Thyroid gland (tissue), 4 donors: ENCODE measurements at regions not wholly inside any gene's neighbourhood (a gene's known extent, or its start where the extent isn't known, plus 50 kb on each side); places are given as distances from the start of the nearest gene placed in this dataset.

Experiments used
- DNase-seq, 2 donors: peaks; one replicate each; pipeline ENCODE4 v3.0.0-alpha.2; 2019
- H3K27ac ChIP-seq, 3 donors: fragments of 200-600 bp; sonication (generic); 1 replicate in 2 of 3; 2 replicates in 1 of 3; pipeline ENCODE4 v1.5.1; 2016 to 2019; ENCODE audit warnings: mild to moderate bottlenecking in 1 of 3, moderate library complexity in 1 of 3
- H3K27me3 ChIP-seq: fragments of 200-600 bp; sonication (generic); one replicate; pipeline ENCODE4 v1.5.1; 2019
- H3K36me3 ChIP-seq, 2 donors: fragments of 200-600 bp; sonication (generic); one replicate each; pipeline ENCODE4 v1.5.1; 2016 to 2019
- H3K4me1 ChIP-seq, 2 donors: fragments of 200-600 bp; sonication (generic); one replicate each; pipeline ENCODE4 v1.5.1; 2017 to 2019
- H3K4me3 ChIP-seq, 3 donors: fragments of 200-600 bp; sonication (generic); replicated peaks in 1 of 3; 1 replicate in 2 of 3; 2 replicates in 1 of 3; pipeline ENCODE4 v1.5.1; 2016; ENCODE audit warnings: mild to moderate bottlenecking in 1 of 3
- H3K9me3 ChIP-seq: fragments of 200-600 bp; sonication (generic); one replicate; pipeline ENCODE4 v1.5.1; 2017
- CTCF ChIP-seq, 6 experiments: fragments of 200-600 bp in 3 of 6; fragments of 450-650 bp in 3 of 6; sonication (generic) in 3 of 6; IDR thresholded peaks; one replicate each; pipeline ENCODE4 v1.5.1; 2016 to 2019; ENCODE audit warnings: antibody characterized with exemption in 6 of 6, mild to moderate bottlenecking in 2 of 6, inconsistent platforms in 1 of 6, moderate library complexity in 1 of 6
- POLR2A ChIP-seq, 2 donors: fragments of 450-650 bp; IDR thresholded peaks; one replicate each; pipeline ENCODE4 v1.6.1; 2017; ENCODE audit warnings: antibody characterized with exemption in 2 of 2, mild to moderate bottlenecking in 2 of 2, moderate library complexity in 1 of 2
- WGBS, 2 donors: methylation state at CpG; one replicate each; pipeline ENCODE4 v1.1.5; 2017; 5-methylcytosine and 5-hydroxymethylcytosine counted together
- intact Hi-C: fragments of 100-400 bp; cut with DNase I; formaldehyde crosslinking; loops from one replicate; pipeline ENCODE4 v1.15.1; 2023

DNA sequence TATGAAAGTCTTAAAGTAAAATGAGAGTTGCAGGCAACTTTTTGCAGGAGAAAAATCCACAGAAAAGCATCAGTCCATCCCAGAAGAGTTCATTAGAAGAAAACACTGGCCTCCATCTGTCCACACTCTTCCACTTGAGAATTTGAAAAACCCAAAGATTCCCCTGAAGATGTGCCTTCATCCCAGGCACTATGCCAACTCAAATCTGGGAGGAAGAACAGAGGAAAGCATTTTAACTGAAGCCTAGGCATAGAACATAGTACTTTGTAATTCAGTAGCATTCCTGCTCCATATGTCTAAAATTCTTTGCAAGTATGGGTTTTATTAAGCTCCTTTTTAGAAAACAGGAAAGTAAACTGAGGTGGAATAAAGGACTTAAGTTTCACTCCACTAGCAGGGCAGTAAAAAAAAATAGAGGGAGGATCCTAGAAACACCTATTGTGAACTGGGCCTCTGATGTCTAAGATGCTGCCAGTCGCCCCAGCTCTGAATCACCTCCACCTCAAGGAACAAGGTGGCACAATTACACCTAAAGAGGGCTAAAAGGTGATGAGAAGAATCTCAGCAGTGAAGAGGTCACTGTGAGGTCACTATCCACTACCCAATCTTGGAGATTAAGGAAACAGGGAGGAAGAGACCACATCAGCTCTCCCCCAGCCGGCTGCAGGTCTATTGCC lies 141.9 kb upstream of the FAM241A start:
- Histone ChIP-seq H3K36me3 (no peaks in the 10 kb centered on the region), H3K9me3 (no peaks in the 10 kb centered on the region), H3K4me1 (no peaks in the 10 kb centered on the region), H3K27me3 (no peaks in the 10 kb centered on the region), H3K4me3 (no peak overlapping the region), H3K27ac (no peak overlapping the region)
- DNase-seq = no peak
- TF ChIP-seq POLR2A (IDR thresholded peaks at IDR 0.05) (no peak), CTCF (IDR thresholded peaks at IDR 0.05) (no peak)
- 60 to 64% methylated on average over 2 of the region's 2 CpGs for WGBS, 2 donors
- intact Hi-C loops = no loop called here

GRCh38 chr4:112005027-112005426 lies 140.2 kb upstream of the FAM241A start:
- DNase-seq = no peak
- H3K36me3 ChIP-seq = no peaks in the 10 kb centered on the region

DNA sequence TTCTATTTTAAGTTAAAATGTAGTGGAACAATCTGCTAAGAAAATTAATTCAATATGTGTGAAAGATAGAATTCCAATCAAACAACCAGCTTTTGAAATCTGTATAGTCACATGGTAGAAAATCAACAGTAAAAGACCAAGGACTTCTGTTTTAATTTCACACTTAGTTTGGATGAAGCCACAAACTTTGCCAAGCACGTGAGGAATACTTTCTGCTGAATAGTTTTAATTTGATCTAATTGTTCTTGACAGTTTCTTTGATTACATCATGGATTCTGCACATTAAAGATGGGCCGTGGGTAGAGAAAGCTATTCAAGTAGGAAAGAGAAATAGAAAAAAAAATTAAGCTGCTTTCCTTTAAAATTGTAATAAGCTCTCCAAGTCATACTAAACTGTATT lies 137.9 kb upstream of the FAM241A start:
- no peak overlapping the region for H3K27ac ChIP-seq
- H3K36me3 ChIP-seq = no peaks in the 10 kb centered on the region
- 52 to 67% methylated on average over 2 of the region's 2 CpGs for WGBS, 2 donors
- TF ChIP-seq POLR2A (IDR thresholded peaks at IDR 0.05) (no peak), CTCF (IDR thresholded peaks at IDR 0.05) (no peak)
- H3K9me3 ChIP-seq = no peaks in the 10 kb centered on the region
- DNase-seq = no peak
- H3K27me3 ChIP-seq = no peaks in the 10 kb centered on the region
- no peak overlapping the region for H3K4me3 ChIP-seq
- intact Hi-C loops = no loop called here
- H3K4me1 ChIP-seq = no peaks in the 10 kb centered on the region

More at GRCh38 chr4:112005027-112005426, 140.2 kb upstream of the FAM241A start:
- H3K9me3 ChIP-seq = no peaks in the 10 kb centered on the region
- no peaks in the 10 kb centered on the region for H3K27me3 ChIP-seq
- intact Hi-C loops = no loop called here
- H3K27ac ChIP-seq = no peak overlapping the region
- TF ChIP-seq CTCF (IDR thresholded peaks at IDR 0.05) (no peak), POLR2A (IDR thresholded peaks at IDR 0.05) (no peak)
- no peak overlapping the region for H3K4me3 ChIP-seq
- no peaks in the 10 kb centered on the region for H3K4me1 ChIP-seq

DNA sequence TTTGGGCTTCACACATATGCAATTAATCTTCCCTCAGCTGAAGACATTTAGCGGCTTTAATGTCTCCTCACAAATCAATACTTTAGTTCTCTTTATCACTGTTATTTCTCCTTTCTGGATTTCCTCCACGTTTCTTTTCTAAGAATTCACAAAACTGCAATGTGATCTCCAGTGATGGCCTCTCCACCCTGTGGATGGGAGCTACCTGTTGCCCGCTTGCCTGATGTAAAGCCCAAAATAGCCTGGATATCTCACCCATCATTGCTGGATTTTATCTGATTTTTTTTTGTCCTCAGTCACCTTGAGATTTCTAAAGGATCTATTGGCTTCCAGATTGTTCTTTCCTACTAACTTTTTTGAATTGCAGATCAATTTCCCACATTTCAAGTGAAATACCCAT lies 129.3 kb upstream of the FAM241A start:
- intact Hi-C loops = no loop called here
- Histone ChIP-seq H3K9me3 (no peaks in the 10 kb centered on the region), H3K4me1 (no peaks in the 10 kb centered on the region), H3K27me3 (no peaks in the 10 kb centered on the region), H3K36me3 (no peaks in the 10 kb centered on the region), H3K27ac (no peak overlapping the region), H3K4me3 (no peak overlapping the region)
- 76 to 78% methylated on average over 3 of the region's 3 CpGs for WGBS, 2 donors
- no peak for TF ChIP-seq POLR2A (IDR thresholded peaks at IDR 0.05)
- no peak for TF ChIP-seq CTCF (IDR thresholded peaks at IDR 0.05)
- no peak for DNase-seq

DNA sequence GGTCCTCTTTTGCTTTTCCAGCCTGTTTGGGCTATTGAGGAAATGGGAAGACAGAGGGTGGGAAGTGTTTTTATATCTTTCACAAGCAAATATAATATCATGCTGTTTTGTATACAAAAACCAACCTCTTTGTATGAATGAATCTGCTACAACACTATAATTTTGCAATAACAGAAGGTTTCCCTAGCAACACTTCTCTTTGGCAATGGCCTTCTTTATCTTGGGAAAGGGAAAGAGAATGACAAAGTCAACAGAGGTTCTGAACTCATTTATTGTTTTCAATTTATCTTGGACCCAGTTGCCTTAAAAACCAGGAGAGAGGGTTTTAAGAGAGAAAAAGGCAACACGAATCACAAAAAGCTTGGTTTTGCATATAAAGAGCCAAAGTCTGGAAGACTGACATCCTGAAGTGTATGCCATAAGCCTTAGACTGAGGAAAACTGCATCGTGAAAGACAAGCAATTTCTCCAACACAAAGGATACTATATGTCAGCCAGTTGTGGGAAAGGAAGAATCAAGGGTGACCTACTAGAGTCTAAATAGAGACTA lies 121.8 kb upstream of the FAM241A start:
- TF ChIP-seq POLR2A (IDR thresholded peaks at IDR 0.05) (no peak), CTCF (IDR thresholded peaks at IDR 0.05) (no peak)
- Histone ChIP-seq H3K4me3 (no peak overlapping the region), H3K27ac (no peak overlapping the region), H3K36me3 (no peaks in the 10 kb centered on the region), H3K4me1 (no peaks in the 10 kb centered on the region), H3K9me3 (no peaks in the 10 kb centered on the region), H3K27me3 (no peaks in the 10 kb centered on the region)
- DNase-seq = no peak
- intact Hi-C loops = no loop called here
- WGBS, 2 donors = 65 to 74% methylated on average over 2 of the region's 2 CpGs
